CD4-positive, CD25-positive, alpha-beta regulatory T cell (primary cell): ENCODE measurements at regions not wholly inside any gene's neighbourhood (a gene's known extent, or its start where the extent isn't known, plus 50 kb on each side); places are given as distances from the start of the nearest gene placed in this dataset.

Experiments
- ATAC-seq, 2 donors: fragments of 150-1000 bp; cut with Tn5 transposase; one replicate each; pipeline ENCODE4 v1.10.0; 2021; ENCODE audit warnings: low read depth in 2 of 2, moderate number of reproducible peaks in 2 of 2, moderate library complexity in 1 of 2
- DNase-seq, 3 donors: peaks; one replicate each; pipeline versions ENCODE4 v3.0.0 to v3.0.0-alpha.2; 2012 to 2022; ENCODE audit warnings: mixed read lengths in 1 of 3
- H3K27ac ChIP-seq: one replicate; pipeline ENCODE4 v1.7.0; 2013; ENCODE audit warnings: mild to moderate bottlenecking, low read length; ENCODE audit not compliant: insufficient read depth, poor library complexity, severe bottlenecking
- H3K27me3 ChIP-seq: one replicate; pipeline ENCODE4 v1.7.0; 2013; ENCODE audit warnings: low read length; ENCODE audit not compliant: control insufficient read depth, insufficient read depth
- H3K36me3 ChIP-seq: one replicate; pipeline ENCODE4 v1.7.0; 2013; ENCODE audit warnings: mild to moderate bottlenecking, low read length, moderate library complexity; ENCODE audit not compliant: control insufficient read depth, insufficient read depth
- H3K4me1 ChIP-seq: 2 replicates; pipeline ENCODE4 v1.7.0; 2013; ENCODE audit warnings: mild to moderate bottlenecking, low read length; ENCODE audit not compliant: insufficient read depth, control insufficient read depth, poor library complexity, severe bottlenecking
- H3K4me3 ChIP-seq: one replicate; pipeline ENCODE4 v1.7.0; 2013; ENCODE audit warnings: low read depth, mild to moderate bottlenecking, low read length, moderate library complexity
- H3K9me3 ChIP-seq, 2 experiments: 1 replicate in 1 of 2; 2 replicates in 1 of 2; pipeline ENCODE4 v1.7.0; 2013; ENCODE audit warnings: low read length in 2 of 2, mild to moderate bottlenecking in 1 of 2, moderate library complexity in 1 of 2; ENCODE audit not compliant: control insufficient read depth in 2 of 2
- H3K27ac Mint-ChIP-seq, 3 donors: one replicate each; pipeline ENCODE4 v1.8.0; 2020 to 2022; ENCODE audit warnings: mild to moderate bottlenecking in 3 of 3, mixed read lengths in 3 of 3, moderate library complexity in 2 of 3
- H3K27me3 Mint-ChIP-seq: one replicate; pipeline ENCODE4 v1.8.0; 2022; ENCODE audit warnings: mild to moderate bottlenecking, mixed read lengths
- H3K36me3 Mint-ChIP-seq: one replicate; pipeline ENCODE4 v1.8.0; 2020; ENCODE audit warnings: mixed read lengths
- H3K4me1 Mint-ChIP-seq, 4 donors: one replicate each; pipeline ENCODE4 v1.8.0; 2020 to 2022; ENCODE audit warnings: mixed read lengths in 4 of 4, mild to moderate bottlenecking in 1 of 4
- H3K4me3 Mint-ChIP-seq, 4 donors: one replicate each; pipeline ENCODE4 v1.8.0; 2020 to 2022; ENCODE audit warnings: mild to moderate bottlenecking in 4 of 4, mixed read lengths in 4 of 4, moderate library complexity in 3 of 4
- H3K9me3 Mint-ChIP-seq, 7 donors: one replicate each; pipeline ENCODE4 v1.8.0; 2020 to 2022; ENCODE audit warnings: mixed read lengths in 7 of 7, mild to moderate bottlenecking in 3 of 7, moderate library complexity in 2 of 7

GRCh38 chr16:72502594-72503005 is 330.6 kb upstream of the PMFBP1 start:
- H3K4me3 Mint-ChIP-seq, result no peak overlapping the region
- no peaks in the 10 kb centered on the region for H3K9me3 Mint-ChIP-seq
- H3K27ac Mint-ChIP-seq, result no peak overlapping the region
- H3K4me1 Mint-ChIP-seq, result no peaks in the 10 kb centered on the region
- Histone ChIP-seq H3K27me3 (no peaks in the 10 kb centered on the region), H3K4me3 (no peak overlapping the region), H3K9me3 (no peaks in the 10 kb centered on the region), H3K4me1 (no peaks in the 10 kb centered on the region), H3K27ac (no peak overlapping the region), H3K36me3 (no peaks in the 10 kb centered on the region)
- no peaks in the 10 kb centered on the region for H3K27me3 Mint-ChIP-seq
- no peak for ATAC-seq
- DNase-seq, result no peak
- no peaks in the 10 kb centered on the region for H3K36me3 Mint-ChIP-seq

GRCh38 chr16:72501739-72502593 is 330.0 kb upstream of the PMFBP1 start:
- no peaks in the 10 kb centered on the region for H3K9me3 Mint-ChIP-seq
- no peak overlapping the region for H3K27ac Mint-ChIP-seq
- no peaks in the 10 kb centered on the region for H3K36me3 ChIP-seq
- H3K27me3 ChIP-seq, result no peaks in the 10 kb centered on the region
- no peak overlapping the region for H3K4me3 Mint-ChIP-seq
- H3K9me3 ChIP-seq, result no peaks in the 10 kb centered on the region
- peak; percentile 3 to 55 (median 15) for DNase-seq
- H3K36me3 Mint-ChIP-seq, result no peaks in the 10 kb centered on the region
- ATAC-seq, result no peak
- H3K4me1 ChIP-seq, result no peaks in the 10 kb centered on the region
- H3K4me1 Mint-ChIP-seq, result no peaks in the 10 kb centered on the region
- no peak overlapping the region for H3K4me3 ChIP-seq
- no peaks in the 10 kb centered on the region for H3K27me3 Mint-ChIP-seq
- H3K27ac ChIP-seq, result no peak overlapping the region

- Mint-ChIP-seq H3K4me3 (no peak overlapping the region), H3K27me3 (no peaks in the 10 kb centered on the region), H3K9me3 (no peaks in the 10 kb centered on the region), H3K36me3 (no peaks in the 10 kb centered on the region), H3K27ac (no peak overlapping the region), H3K4me1 (no peaks in the 10 kb centered on the region)
- H3K27me3 ChIP-seq, result no peaks in the 10 kb centered on the region
- H3K9me3 ChIP-seq, result no peaks in the 10 kb centered on the region
- H3K27ac ChIP-seq, result no peak overlapping the region
- no peak for DNase-seq
- H3K36me3 ChIP-seq, result no peaks in the 10 kb centered on the region
- H3K4me3 ChIP-seq, result no peak overlapping the region
- no peaks in the 10 kb centered on the region for H3K4me1 ChIP-seq
- ATAC-seq, result no peak
These were observed 328.6 kb upstream of the PMFBP1 start for GRCh38 chr16:72500545-72500944.

- Mint-ChIP-seq H3K36me3 (no peaks in the 10 kb centered on the region), H3K9me3 (peaks cover 0 to 3% (median 0%) of the 10 kb centered on the region in 7 donors), H3K4me1 (peaks cover 0 to 6% (median under 1%) of the 10 kb centered on the region in 4 donors), H3K4me3 (no peak overlapping the region), H3K27ac (no peak overlapping the region), H3K27me3 (no peaks in the 10 kb centered on the region)
- DNase-seq, result no peak
- ATAC-seq, result no peak
- H3K27ac ChIP-seq, result no peak overlapping the region
- H3K9me3 ChIP-seq, result no peaks in the 10 kb centered on the region
- H3K4me1 ChIP-seq, result no peaks in the 10 kb centered on the region
- H3K27me3 ChIP-seq, result no peaks in the 10 kb centered on the region
- no peak overlapping the region for H3K4me3 ChIP-seq
- no peaks in the 10 kb centered on the region for H3K36me3 ChIP-seq
These were observed 321.9 kb upstream of the PMFBP1 start for GRCh38 chr16:72493716-72494415.

GRCh38 chr16:72487283-72487682 is 315.3 kb upstream of the PMFBP1 start:
- H3K4me3 ChIP-seq, result no peak overlapping the region
- ATAC-seq (no peak), DNase-seq (no peak)
- H3K4me1 ChIP-seq, result peaks cover 6% of the 10 kb centered on the region
- H3K36me3 ChIP-seq, result no peaks in the 10 kb centered on the region
- Mint-ChIP-seq H3K27me3 (no peaks in the 10 kb centered on the region), H3K4me3 (no peak overlapping the region), H3K27ac (no peak overlapping the region), H3K9me3 (peaks cover 0 to 8% (median 0%) of the 10 kb centered on the region in 7 donors), H3K36me3 (no peaks in the 10 kb centered on the region), H3K4me1 (peaks cover 4 to 14% (median 13%) of the 10 kb centered on the region in 4 donors)
- H3K27me3 ChIP-seq, result no peaks in the 10 kb centered on the region
- H3K9me3 ChIP-seq, result no peaks in the 10 kb centered on the region
- H3K27ac ChIP-seq, result no peak overlapping the region

- H3K36me3 Mint-ChIP-seq, result no peaks in the 10 kb centered on the region
- no peaks in the 10 kb centered on the region for H3K27me3 Mint-ChIP-seq
- ATAC-seq (no peak), DNase-seq (peak in 2 of 3 donors; percentile 6 to 49)
- Histone ChIP-seq H3K9me3 (no peaks in the 10 kb centered on the region), H3K27me3 (no peaks in the 10 kb centered on the region), H3K36me3 (no peaks in the 10 kb centered on the region), H3K27ac (peak overlapping the region; percentile 59), H3K4me1 (peaks cover 17% of the 10 kb centered on the region), H3K4me3 (peak overlapping the region; percentile 52)
- H3K4me3 Mint-ChIP-seq, result peak overlapping the region in 3 of 4 donors; percentile 39 to 87 (median 46)
- peaks cover 0 to 7% (median 1%) of the 10 kb centered on the region in 7 donors for H3K9me3 Mint-ChIP-seq
- peak overlapping the region; percentile 54 to 83 (median 74) for H3K27ac Mint-ChIP-seq
- H3K4me1 Mint-ChIP-seq, result peaks cover 16 to 35% (median 28%) of the 10 kb centered on the region in 4 donors
These were observed 310.7 kb upstream of the PMFBP1 start for GRCh38 chr16:72482695-72483094.

GRCh38 chr16:72481419-72481818 is 309.5 kb upstream of the PMFBP1 start:
- H3K36me3 Mint-ChIP-seq, result no peaks in the 10 kb centered on the region
- H3K9me3 ChIP-seq, result no peaks in the 10 kb centered on the region
- H3K4me1 ChIP-seq, result peaks cover 17% of the 10 kb centered on the region
- H3K27ac ChIP-seq, result no peak overlapping the region
- peak overlapping the region; percentile 43 for H3K4me3 ChIP-seq
- H3K4me3 Mint-ChIP-seq, result peak overlapping the region in 2 of 4 donors; percentile 17 to 39
- H3K36me3 ChIP-seq, result no peaks in the 10 kb centered on the region
- H3K27ac Mint-ChIP-seq, result peak overlapping the region in 1 of 3 donors; percentile 2
- ATAC-seq (no peak), DNase-seq (peak in 1 of 3 donors; percentile 16)
- H3K9me3 Mint-ChIP-seq, result peaks cover 0 to 2% (median 0%) of the 10 kb centered on the region in 7 donors
- peaks cover 16 to 35% (median 28%) of the 10 kb centered on the region in 4 donors for H3K4me1 Mint-ChIP-seq
- no peaks in the 10 kb centered on the region for H3K27me3 Mint-ChIP-seq
- H3K27me3 ChIP-seq, result no peaks in the 10 kb centered on the region
